ENCODE measurements at regions not wholly inside any gene's neighbourhood (a gene's known extent, or its start where the extent isn't known, plus 50 kb on each side); places are given as distances from the start of the nearest gene placed in this dataset.

GRCh38 chr13:109611912-109612691 is 174.3 kb downstream of the IRS2 start:
- DNase-seq (ENCODE audit: low read depth, low spot score), result no peak
- POLR2A ChIA-PET, result no interaction called here
- H3K9ac ChIP-seq (ENCODE audit: control insufficient read depth, insufficient read depth, low read length), result no peak overlapping the region
- H3K27ac ChIP-seq (ENCODE audit: control insufficient read depth, insufficient read depth), result no peak overlapping the region
- no peaks in the 10 kb centered on the region for H3K36me3 ChIP-seq (ENCODE audit: control insufficient read depth in 2 of 2, insufficient read depth in 2 of 2, low read length in 1 of 2)
- SMC1A ChIA-PET (ENCODE audit: uncharacterized antibody, unreplicated experiment), result no interaction called here
- CTCF ChIA-PET, result no interaction called here
- 0% methylated on average over 3 of the region's 3 CpGs for WGBS (ENCODE audit: insufficient coverage, insufficient replicate concordance, low lambda C conversion rate, missing lambda C conversion rate)
- no peaks in the 10 kb centered on the region for H4K20me1 ChIP-seq (ENCODE audit: control insufficient read depth, insufficient read depth)
- no peak overlapping the region for H2AFZ ChIP-seq (ENCODE audit: control insufficient read depth, low read depth, low read length)
- BruUV-seq (replicated peaks), result no TSS peak
- no peaks in the 10 kb centered on the region for H3K27me3 ChIP-seq (replicated peaks in 1 of 2; ENCODE audit: control insufficient read depth in 2 of 2, insufficient read depth in 2 of 2, low read length in 1 of 2)
- H3K4me2 ChIP-seq (ENCODE audit: control insufficient read depth, insufficient read depth), result no peak overlapping the region
- no peak overlapping the region for H3K4me3 ChIP-seq
- no peaks in the 10 kb centered on the region for H3K4me1 ChIP-seq (ENCODE audit: control insufficient read depth, insufficient read depth, low read length)
- H3K9me3 ChIP-seq (replicated peaks; ENCODE audit: control insufficient read depth, insufficient read depth, low read length), result no peaks in the 10 kb centered on the region
- no peaks in the 10 kb centered on the region for H3K79me2 ChIP-seq (ENCODE audit: control insufficient read depth, insufficient read depth, low read length)
- FAIRE-seq, result no peak
- in situ Hi-C loops (cut with MboI), result no loop called here
- no peak for ATAC-seq
- RAD21 ChIA-PET (ENCODE audit: unreplicated experiment), result no interaction called here
- intact Hi-C loops (cut with micrococcal nuclease; ENCODE audit: unreplicated experiment), result no loop called here
- TF ChIP-seq GABPA (IDR thresholded peaks at IDR 0.05; ENCODE audit: low read depth) (no peak), BCL11A (IDR thresholded peaks at IDR 0.05; ENCODE audit: low read depth, low read length) (no peak), ZNF592 (IDR thresholded peaks at IDR 0.05) (no peak), NRF1 (conservative IDR thresholded peaks at IDR 0.05; ENCODE audit: low read depth, low read length) (no peak), ETV6 (conservative IDR thresholded peaks at IDR 0.05 in 1 of 2, IDR thresholded peaks at IDR 0.05 in 1 of 2; ENCODE audit: borderline replicate concordance in 1 of 2, low read depth in 1 of 2) (no peak), HDGF (IDR thresholded peaks at IDR 0.05) (no peak), CUX1 (IDR thresholded peaks at IDR 0.05; ENCODE audit: insufficient replicate concordance, low read depth, low read length) (no peak), ZBTB33 (IDR thresholded peaks at IDR 0.05) (no peak), MYC (IDR thresholded peaks at IDR 0.05; ENCODE audit: insufficient read depth, insufficient read length, insufficient replicate concordance, low read length, severe bottlenecking) (no peak), TARDBP (IDR thresholded peaks at IDR 0.05; ENCODE audit: borderline replicate concordance) (no peak), POLR2A (IDR thresholded peaks at IDR 0.05; ENCODE audit: low read depth, low read length) (no peak)

All from GM12878 (cell line).